Kidney (tissue), 13 donors: ENCODE measurements at regions not wholly inside any gene's neighbourhood (a gene's known extent, or its start where the extent isn't known, plus 50 kb on each side); places are given as distances from the start of the nearest gene placed in this dataset.

Experiments
- DNase-seq, 5 donors: peaks; one replicate each; pipeline ENCODE4 v3.0.0-alpha.2; 2013 to 2020
- FAIRE-seq: peaks from 2 replicates; lab custom pipeline; 2012; peaks lifted over from hg19 to GRCh38; lab: Jason Lieb, UNC
- H3K27ac ChIP-seq, 2 donors: one replicate each; pipeline ENCODE4 v1.7.0; 2013; ENCODE audit warnings: low read depth in 2 of 2, low read length in 2 of 2, inconsistent platforms in 1 of 2
- H3K27me3 ChIP-seq: one replicate; pipeline ENCODE4 v1.7.1; 2013; ENCODE audit warnings: low read length, inconsistent platforms; ENCODE audit not compliant: control insufficient read depth, insufficient read depth
- H3K36me3 ChIP-seq, 3 donors: one replicate each; pipeline versions ENCODE4 v1.7.0 to v1.7.1; 2013; ENCODE audit warnings: low read length in 3 of 3, control low read depth in 1 of 3, inconsistent platforms in 1 of 3; ENCODE audit not compliant: insufficient read depth in 3 of 3, control insufficient read depth in 2 of 3
- H3K4me1 ChIP-seq, 3 donors: one replicate each; pipeline versions ENCODE4 v1.7.0 to v1.7.1; 2013; ENCODE audit warnings: low read length in 3 of 3, inconsistent platforms in 1 of 3, low read depth in 1 of 3; ENCODE audit not compliant: control insufficient read depth in 2 of 3, insufficient read depth in 2 of 3
- H3K4me3 ChIP-seq, 3 donors: one replicate each; pipeline versions ENCODE4 v1.7.0 to v1.8.1; 2013; ENCODE audit warnings: low read length in 3 of 3, control low read depth in 1 of 3, inconsistent platforms in 1 of 3
- H3K9ac ChIP-seq, 3 donors: one replicate each; pipeline versions ENCODE4 v1.7.0 to v1.7.1; 2013; ENCODE audit warnings: low read length in 3 of 3, control low read depth in 1 of 3, inconsistent platforms in 1 of 3
- H3K9me3 ChIP-seq, 3 donors: one replicate each; pipeline versions ENCODE4 v1.7.0 to v1.7.1; 2013; ENCODE audit warnings: low read length in 3 of 3, control low read depth in 1 of 3, inconsistent platforms in 1 of 3; ENCODE audit not compliant: control insufficient read depth in 2 of 3, insufficient read depth in 1 of 3
- intact Hi-C: fragments of 100-400 bp; cut with DNase I; formaldehyde crosslinking; loops from one replicate; pipeline ENCODE4 v1.11.1; 2022
- TF ChIP-seq, protein P1 (sequence below): IDR thresholded peaks from 3 replicates; pipeline ENCODE4 v1.5.1; 2012; ENCODE audit warnings: mild to moderate bottlenecking, moderate library complexity, borderline replicate concordance; ENCODE audit not compliant: insufficient read depth; ENCODE audit errors: extremely low read depth
- donor health status: control.
- donor health status: control.
- donor health status: control.
- donor health status: control.
- donor health status: control.
- donor health status: DM: yes; HTN: yes; CAD: no.
- donor health status: Normal renal cell carcinoma (clear cell type).

DNA sequence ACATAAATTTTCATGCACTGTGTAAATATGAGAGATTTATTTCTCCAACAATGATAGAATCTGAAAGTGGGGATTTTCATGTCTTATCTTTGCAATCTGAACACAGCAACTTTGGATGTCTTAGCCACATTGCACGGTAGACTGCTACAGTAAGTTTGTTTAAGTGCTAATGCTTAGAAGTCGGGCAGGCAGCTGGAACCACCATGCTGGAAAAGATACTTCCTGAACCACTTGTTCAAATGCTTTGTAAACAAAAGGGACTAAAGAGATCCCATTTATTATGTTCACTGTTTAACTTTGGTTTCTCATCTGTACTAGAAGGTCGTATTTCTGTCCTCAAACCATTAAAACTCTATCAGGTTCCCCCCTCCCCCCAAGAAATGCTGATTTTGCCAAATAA is 555.9 kb upstream of the DIPK2B start:
- Histone ChIP-seq H3K4me1 (peaks cover 0 to 11% (median 2%) of the 10 kb centered on the region in 3 donors), H3K27me3 (peaks cover 2% of the 10 kb centered on the region), H3K36me3 (no peaks in the 10 kb centered on the region), H3K4me3 (no peak overlapping the region), H3K9me3 (no peaks in the 10 kb centered on the region), H3K9ac (no peak overlapping the region), H3K27ac (no peak overlapping the region)
- DNase-seq (peak in 4 of 5 donors; percentile 43 to 84 (median 70)), FAIRE-seq (no peak)
- TF ChIP-seq, protein P1, sequence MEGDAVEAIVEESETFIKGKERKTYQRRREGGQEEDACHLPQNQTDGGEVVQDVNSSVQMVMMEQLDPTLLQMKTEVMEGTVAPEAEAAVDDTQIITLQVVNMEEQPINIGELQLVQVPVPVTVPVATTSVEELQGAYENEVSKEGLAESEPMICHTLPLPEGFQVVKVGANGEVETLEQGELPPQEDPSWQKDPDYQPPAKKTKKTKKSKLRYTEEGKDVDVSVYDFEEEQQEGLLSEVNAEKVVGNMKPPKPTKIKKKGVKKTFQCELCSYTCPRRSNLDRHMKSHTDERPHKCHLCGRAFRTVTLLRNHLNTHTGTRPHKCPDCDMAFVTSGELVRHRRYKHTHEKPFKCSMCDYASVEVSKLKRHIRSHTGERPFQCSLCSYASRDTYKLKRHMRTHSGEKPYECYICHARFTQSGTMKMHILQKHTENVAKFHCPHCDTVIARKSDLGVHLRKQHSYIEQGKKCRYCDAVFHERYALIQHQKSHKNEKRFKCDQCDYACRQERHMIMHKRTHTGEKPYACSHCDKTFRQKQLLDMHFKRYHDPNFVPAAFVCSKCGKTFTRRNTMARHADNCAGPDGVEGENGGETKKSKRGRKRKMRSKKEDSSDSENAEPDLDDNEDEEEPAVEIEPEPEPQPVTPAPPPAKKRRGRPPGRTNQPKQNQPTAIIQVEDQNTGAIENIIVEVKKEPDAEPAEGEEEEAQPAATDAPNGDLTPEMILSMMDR: no peak
- intact Hi-C loops: no loop called here

DNA sequence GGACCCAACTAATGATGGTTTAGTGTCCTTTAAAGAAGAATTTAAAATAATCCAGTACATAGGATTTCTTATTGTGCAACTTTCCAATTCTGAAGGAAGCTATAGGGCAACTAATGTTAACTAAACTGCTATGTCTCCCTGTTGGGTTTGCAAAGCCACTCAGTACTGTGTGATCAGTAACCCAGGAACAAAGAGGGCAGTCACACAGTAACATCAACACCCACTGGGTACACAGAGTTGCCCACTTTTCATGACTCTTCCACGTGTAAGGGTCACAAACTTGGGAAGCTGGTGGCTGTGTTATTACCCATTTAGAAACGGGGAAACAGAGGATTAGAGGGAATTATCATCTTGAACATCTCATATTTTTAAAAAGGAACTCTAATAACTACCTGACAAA is 555.0 kb upstream of the DIPK2B start:
- TF ChIP-seq, protein P1: no peak
- peaks cover 2% of the 10 kb centered on the region for H3K27me3 ChIP-seq
- intact Hi-C loops: no loop called here
- FAIRE-seq (no peak), DNase-seq (no peak)
- H3K9ac ChIP-seq: no peak overlapping the region
- no peak overlapping the region for H3K4me3 ChIP-seq
- H3K4me1 ChIP-seq: peaks cover 0 to 20% (median 2%) of the 10 kb centered on the region in 3 donors
- H3K27ac ChIP-seq: no peak overlapping the region
- no peaks in the 10 kb centered on the region for H3K9me3 ChIP-seq
- H3K36me3 ChIP-seq: no peaks in the 10 kb centered on the region

DNA sequence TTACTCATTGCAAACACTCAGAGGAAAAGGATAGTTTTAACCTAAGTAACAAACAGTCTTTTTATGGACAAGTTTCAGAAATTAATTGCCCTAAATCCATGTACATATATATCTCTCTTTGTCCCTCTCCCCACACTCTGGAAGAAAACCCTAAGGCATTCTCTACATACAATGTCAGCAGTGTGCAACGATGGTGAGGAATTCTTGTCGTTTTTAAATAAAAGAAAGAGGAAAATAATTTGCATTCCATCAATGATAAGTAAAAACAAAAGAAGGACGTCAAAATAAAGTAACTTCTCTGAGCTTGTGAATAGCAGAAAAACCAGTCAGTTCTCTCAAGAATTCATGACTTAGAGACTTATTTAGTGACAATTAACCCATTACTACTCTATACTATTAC is 550.5 kb upstream of the DIPK2B start:
- no peak overlapping the region for H3K4me3 ChIP-seq
- intact Hi-C loops: no loop called here
- peak overlapping the region; percentile 32 to 59 for H3K27ac ChIP-seq
- H3K27me3 ChIP-seq: no peaks in the 10 kb centered on the region
- H3K4me1 ChIP-seq: peaks cover 0 to 17% (median 4%) of the 10 kb centered on the region in 3 donors
- DNase-seq (no peak), FAIRE-seq (no peak)
- TF ChIP-seq, protein P1: no peak
- peaks cover 0 to 3% (median 2%) of the 10 kb centered on the region in 3 donors for H3K36me3 ChIP-seq
- H3K9me3 ChIP-seq: no peaks in the 10 kb centered on the region
- H3K9ac ChIP-seq: peak overlapping the region in 1 of 3 donors; percentile 55

DNA sequence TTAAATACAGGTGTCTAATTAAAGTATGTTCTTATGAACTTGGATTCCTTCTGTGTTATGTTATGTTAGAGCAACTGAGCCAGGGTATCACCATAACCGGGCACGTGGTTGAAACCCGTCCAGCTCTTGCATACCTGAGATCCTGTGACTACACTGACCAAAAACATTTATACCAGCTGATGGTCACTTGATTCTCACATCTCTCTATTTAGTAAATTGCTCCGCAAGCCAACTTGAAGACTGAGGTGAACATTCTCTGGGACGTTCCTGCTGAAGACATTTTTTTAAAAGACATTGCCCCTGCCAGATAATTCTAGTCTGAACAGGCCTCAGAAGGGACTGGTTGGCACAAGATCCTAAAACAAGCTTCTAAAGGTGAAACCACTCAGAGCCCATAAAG is 550.0 kb upstream of the DIPK2B start:
- Histone ChIP-seq H3K9me3 (no peaks in the 10 kb centered on the region), H3K27ac (peak overlapping the region; percentile 32 to 59), H3K27me3 (no peaks in the 10 kb centered on the region), H3K36me3 (peaks cover 1 to 6% (median 3%) of the 10 kb centered on the region in 3 donors), H3K9ac (peak overlapping the region in 1 of 3 donors; percentile 55), H3K4me1 (peaks cover 0 to 17% (median 4%) of the 10 kb centered on the region in 3 donors), H3K4me3 (no peak overlapping the region)
- no peak for FAIRE-seq
- TF ChIP-seq, protein P1: no peak
- no peak for DNase-seq
- intact Hi-C loops: no loop called here
